ENCODE measurements at regions not wholly inside any gene's neighbourhood (a gene's known extent, or its start where the extent isn't known, plus 50 kb on each side); places are given as distances from the start of the nearest gene placed in this dataset.

GRCh38 chr5:156245895-156246294, 81.1 kb upstream of the SGCD start:
- Histone ChIP-seq H3K27me3 (ENCODE audit: control insufficient read depth, insufficient read depth, low read length, poor library complexity, severe bottlenecking) (no peaks in the 10 kb centered on the region), H3K9ac (ENCODE audit: extremely low read depth, low read length, poor library complexity, severe bottlenecking) (no peak overlapping the region), H3K27ac (ENCODE audit: low read depth, low read length) (no peak overlapping the region), H3K9me3 (ENCODE audit: control insufficient read depth, low read length) (no peaks in the 10 kb centered on the region), H3K4me1 (ENCODE audit: control insufficient read depth, insufficient read depth, low read length) (no peaks in the 10 kb centered on the region), H3K36me3 (ENCODE audit: control insufficient read depth, insufficient read depth, low read length) (no peaks in the 10 kb centered on the region), H3K4me3 (ENCODE audit: low read length) (no peak overlapping the region)
- 100% methylated on average over 1 of the region's 1 CpG; no CpG with 5 or more reads in 1 of the 2 experiments for WGBS, 2 experiments (ENCODE audit: insufficient coverage in 1 of 2, insufficient read length in 1 of 2)
- TF ChIP-seq, protein P1, sequence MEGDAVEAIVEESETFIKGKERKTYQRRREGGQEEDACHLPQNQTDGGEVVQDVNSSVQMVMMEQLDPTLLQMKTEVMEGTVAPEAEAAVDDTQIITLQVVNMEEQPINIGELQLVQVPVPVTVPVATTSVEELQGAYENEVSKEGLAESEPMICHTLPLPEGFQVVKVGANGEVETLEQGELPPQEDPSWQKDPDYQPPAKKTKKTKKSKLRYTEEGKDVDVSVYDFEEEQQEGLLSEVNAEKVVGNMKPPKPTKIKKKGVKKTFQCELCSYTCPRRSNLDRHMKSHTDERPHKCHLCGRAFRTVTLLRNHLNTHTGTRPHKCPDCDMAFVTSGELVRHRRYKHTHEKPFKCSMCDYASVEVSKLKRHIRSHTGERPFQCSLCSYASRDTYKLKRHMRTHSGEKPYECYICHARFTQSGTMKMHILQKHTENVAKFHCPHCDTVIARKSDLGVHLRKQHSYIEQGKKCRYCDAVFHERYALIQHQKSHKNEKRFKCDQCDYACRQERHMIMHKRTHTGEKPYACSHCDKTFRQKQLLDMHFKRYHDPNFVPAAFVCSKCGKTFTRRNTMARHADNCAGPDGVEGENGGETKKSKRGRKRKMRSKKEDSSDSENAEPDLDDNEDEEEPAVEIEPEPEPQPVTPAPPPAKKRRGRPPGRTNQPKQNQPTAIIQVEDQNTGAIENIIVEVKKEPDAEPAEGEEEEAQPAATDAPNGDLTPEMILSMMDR (conservative IDR thresholded peaks at IDR 0.05): no peak
- no peaks in the 10 kb centered on the region for H3K9me3 Mint-ChIP-seq
- DNase-seq: no peak
- no peaks in the 10 kb centered on the region for H3K27me3 Mint-ChIP-seq (ENCODE audit: insufficient read depth)
- no peaks in the 10 kb centered on the region for H3K4me1 Mint-ChIP-seq
- H3K4me3 Mint-ChIP-seq: no peak overlapping the region
- H3K36me3 Mint-ChIP-seq (ENCODE audit: low read depth): no peaks in the 10 kb centered on the region
- H3K27ac Mint-ChIP-seq: no peak overlapping the region

DNA sequence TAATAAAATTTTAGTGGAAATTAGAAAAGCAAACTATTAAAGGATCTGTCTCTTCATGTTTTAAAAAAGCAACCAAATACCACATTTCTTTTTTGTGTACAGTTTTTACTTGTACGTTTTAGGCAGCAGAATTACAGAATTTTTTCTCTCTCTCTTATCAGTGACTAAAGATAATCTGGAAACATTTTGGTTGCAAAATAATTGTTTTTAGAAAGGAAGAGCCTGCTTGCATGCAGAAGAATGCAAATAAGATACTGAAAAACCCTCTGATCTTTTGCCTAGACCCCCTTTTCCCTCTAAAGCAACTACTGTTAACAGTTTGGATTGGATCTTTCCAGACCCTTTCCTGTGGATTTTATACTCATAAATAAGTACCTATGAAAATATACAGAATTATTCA, 75.9 kb upstream of the SGCD start:
- Histone ChIP-seq H3K4me1 (ENCODE audit: control insufficient read depth, insufficient read depth, low read length) (no peaks in the 10 kb centered on the region), H3K36me3 (ENCODE audit: control insufficient read depth, insufficient read depth, low read length) (no peaks in the 10 kb centered on the region), H3K9me3 (ENCODE audit: control insufficient read depth, low read length) (no peaks in the 10 kb centered on the region), H3K9ac (ENCODE audit: extremely low read depth, low read length, poor library complexity, severe bottlenecking) (no peak overlapping the region), H3K27ac (ENCODE audit: low read depth, low read length) (no peak overlapping the region), H3K4me3 (ENCODE audit: low read length) (no peak overlapping the region), H3K27me3 (ENCODE audit: control insufficient read depth, insufficient read depth, low read length, poor library complexity, severe bottlenecking) (no peaks in the 10 kb centered on the region)
- 100% methylated on average over 1 of the region's 1 CpG; no CpG with 5 or more reads in 1 of the 2 experiments for WGBS, 2 experiments (ENCODE audit: insufficient coverage in 1 of 2, insufficient read length in 1 of 2)
- no peaks in the 10 kb centered on the region for H3K36me3 Mint-ChIP-seq (ENCODE audit: low read depth)
- no peaks in the 10 kb centered on the region for H3K27me3 Mint-ChIP-seq (ENCODE audit: insufficient read depth)
- no peak for DNase-seq
- H3K9me3 Mint-ChIP-seq: no peaks in the 10 kb centered on the region
- no peak overlapping the region for H3K27ac Mint-ChIP-seq
- H3K4me3 Mint-ChIP-seq: no peak overlapping the region
- no peaks in the 10 kb centered on the region for H3K4me1 Mint-ChIP-seq
- TF ChIP-seq, protein P1 (conservative IDR thresholded peaks at IDR 0.05): no peak

GRCh38 chr5:156253130-156253529, 73.8 kb upstream of the SGCD start:
- no peak overlapping the region for H3K4me3 ChIP-seq (ENCODE audit: low read length)
- TF ChIP-seq, protein P1 (conservative IDR thresholded peaks at IDR 0.05): no peak
- H3K9ac ChIP-seq (ENCODE audit: extremely low read depth, low read length, poor library complexity, severe bottlenecking): no peak overlapping the region
- Mint-ChIP-seq H3K4me1 (no peaks in the 10 kb centered on the region), H3K27me3 (ENCODE audit: insufficient read depth) (no peaks in the 10 kb centered on the region), H3K4me3 (no peak overlapping the region), H3K27ac (no peak overlapping the region), H3K36me3 (ENCODE audit: low read depth) (no peaks in the 10 kb centered on the region), H3K9me3 (no peaks in the 10 kb centered on the region)
- no peaks in the 10 kb centered on the region for H3K4me1 ChIP-seq (ENCODE audit: control insufficient read depth, insufficient read depth, low read length)
- no peaks in the 10 kb centered on the region for H3K36me3 ChIP-seq (ENCODE audit: control insufficient read depth, insufficient read depth, low read length)
- H3K9me3 ChIP-seq (ENCODE audit: control insufficient read depth, low read length): no peaks in the 10 kb centered on the region
- no peaks in the 10 kb centered on the region for H3K27me3 ChIP-seq (ENCODE audit: control insufficient read depth, insufficient read depth, low read length, poor library complexity, severe bottlenecking)
- WGBS, 2 experiments (ENCODE audit: insufficient coverage in 1 of 2, insufficient read length in 1 of 2): 94 to 96% methylated on average over 2 to 3 of the region's 3 CpGs
- DNase-seq: no peak
- no peak overlapping the region for H3K27ac ChIP-seq (ENCODE audit: low read depth, low read length)
